ENCODE measurements at regions not wholly inside any gene's neighbourhood (a gene's known extent, or its start where the extent isn't known, plus 50 kb on each side); places are given as distances from the start of the nearest gene placed in this dataset.

DNA sequence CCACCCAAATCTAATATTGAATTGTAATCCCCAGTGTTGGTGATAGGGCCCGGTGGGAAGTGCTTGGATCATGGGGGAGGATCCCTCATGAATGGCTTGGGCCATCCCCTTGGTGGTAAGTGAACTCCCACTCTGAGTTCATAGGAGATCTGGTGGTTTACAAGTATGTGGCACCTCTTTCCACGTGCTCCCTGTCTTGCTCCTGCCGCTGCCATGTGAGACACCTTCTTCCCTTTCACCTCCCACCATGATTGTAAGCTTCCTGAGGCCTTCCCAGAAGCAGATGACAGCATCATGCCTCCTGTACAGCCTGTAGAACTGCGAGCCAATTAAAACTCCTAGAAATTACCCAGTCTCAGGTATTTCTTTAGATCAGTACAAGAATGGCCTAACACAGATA lies 150.8 kb downstream of the SH3BGRL2 start:
- H3K4me1 ChIP-seq = peaks cover 0 to 5% of the 10 kb centered on the region in 2 donors

DNA sequence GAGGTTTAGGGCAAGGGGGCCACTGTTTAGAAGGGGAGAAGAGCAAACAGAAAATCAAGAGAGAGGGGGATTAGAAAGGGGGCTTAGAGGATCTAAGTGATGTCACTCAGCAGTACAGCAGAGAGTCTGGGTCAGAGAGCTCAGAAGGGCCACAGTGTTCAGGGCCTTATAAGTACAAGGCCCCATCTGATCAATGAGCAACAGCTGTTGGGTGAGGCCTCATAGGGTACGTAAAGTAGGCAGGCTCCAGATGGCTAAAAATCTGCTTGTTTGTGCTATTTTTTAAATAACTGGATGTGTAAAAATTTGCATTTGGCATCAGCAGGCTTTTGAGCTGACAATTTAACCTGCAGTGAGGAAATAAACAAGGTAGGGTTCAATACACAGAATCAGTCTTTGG lies 149.8 kb downstream of the SH3BGRL2 start:
- Histone ChIP-seq H3K36me3 (no peaks in the 10 kb centered on the region), H3K4me3 (no peak overlapping the region), H3K27ac (no peak overlapping the region), H3K4me1 (peaks cover 0 to 5% of the 10 kb centered on the region in 2 donors), H3K27me3 (no peaks in the 10 kb centered on the region), H3K9me3 (no peaks in the 10 kb centered on the region)
- no peak for DNase-seq (ENCODE audit: low spot score)
- no peak for TF ChIP-seq CTCF (IDR thresholded peaks at IDR 0.05)

More for the DNA sequence above, 150.8 kb downstream of the SH3BGRL2 start:
- Histone ChIP-seq H3K36me3 (no peaks in the 10 kb centered on the region), H3K4me3 (no peak overlapping the region), H3K9me3 (no peaks in the 10 kb centered on the region), H3K27ac (no peak overlapping the region), H3K27me3 (no peaks in the 10 kb centered on the region)
- DNase-seq (ENCODE audit: low spot score) = no peak
- no peak for TF ChIP-seq CTCF (IDR thresholded peaks at IDR 0.05)

GRCh38 chr6:79778816-79779215 lies 147.7 kb downstream of the SH3BGRL2 start:
- no peak overlapping the region for H3K4me3 ChIP-seq

DNA sequence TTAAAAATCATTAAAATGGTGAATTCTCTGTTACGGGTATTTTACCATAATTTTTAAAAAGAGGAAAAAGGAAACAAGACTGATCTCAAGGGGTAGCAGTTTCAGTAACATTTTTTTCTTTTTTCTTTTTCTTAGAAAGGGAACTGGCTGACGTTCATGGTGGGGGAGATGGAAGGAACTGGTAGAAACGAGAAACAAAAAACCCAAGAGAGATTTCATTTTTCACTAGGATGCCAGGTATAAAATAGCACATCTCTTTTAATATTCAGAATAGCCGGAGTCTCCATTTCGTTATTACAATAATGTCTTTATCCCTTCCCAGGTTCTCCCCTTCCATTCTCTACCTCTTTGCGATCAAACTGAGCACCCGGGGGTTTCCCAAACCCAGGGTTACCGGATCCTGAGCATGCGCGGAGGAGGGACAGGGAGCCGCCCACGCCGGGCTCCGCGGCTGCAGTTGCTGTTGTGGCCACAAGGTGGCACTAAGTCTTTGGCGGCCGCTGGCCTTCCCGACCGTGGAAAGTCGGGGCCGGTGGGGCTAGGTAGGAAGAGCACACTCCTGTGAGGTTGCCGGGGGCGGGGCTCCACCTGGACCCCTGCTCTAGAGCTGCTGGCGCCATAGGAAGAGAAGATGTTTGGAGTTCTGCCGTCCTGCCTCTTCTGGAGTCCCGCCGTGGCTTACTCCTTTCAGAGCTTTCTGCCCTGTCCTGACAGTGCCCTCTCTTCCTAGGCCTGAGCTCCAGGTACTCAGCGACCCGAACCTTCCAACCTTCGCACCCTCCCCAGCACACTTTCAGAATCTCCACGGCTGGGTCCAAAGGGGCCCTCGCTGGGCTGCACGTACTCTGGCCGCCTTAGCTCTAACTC lies 146.8 kb downstream of the SH3BGRL2 start:
- H3K4me1 ChIP-seq = peaks cover 0 to 5% of the 10 kb centered on the region in 2 donors
- no peaks in the 10 kb centered on the region for H3K27me3 ChIP-seq
- no peaks in the 10 kb centered on the region for H3K9me3 ChIP-seq
- H3K36me3 ChIP-seq = no peaks in the 10 kb centered on the region
- H3K4me3 ChIP-seq = peak overlapping the region; percentile 26 to 35
- peak; percentile 69 for DNase-seq (ENCODE audit: low spot score)
- H3K27ac ChIP-seq = no peak overlapping the region
- TF ChIP-seq CTCF (IDR thresholded peaks at IDR 0.05) = peak; percentile 99

More at GRCh38 chr6:79778816-79779215, 147.7 kb downstream of the SH3BGRL2 start:
- Histone ChIP-seq H3K27me3 (no peaks in the 10 kb centered on the region), H3K36me3 (no peaks in the 10 kb centered on the region), H3K4me1 (peaks cover 0 to 5% of the 10 kb centered on the region in 2 donors), H3K27ac (no peak overlapping the region), H3K9me3 (no peaks in the 10 kb centered on the region)
- no peak for DNase-seq (ENCODE audit: low spot score)
- no peak for TF ChIP-seq CTCF (IDR thresholded peaks at IDR 0.05)

DNA sequence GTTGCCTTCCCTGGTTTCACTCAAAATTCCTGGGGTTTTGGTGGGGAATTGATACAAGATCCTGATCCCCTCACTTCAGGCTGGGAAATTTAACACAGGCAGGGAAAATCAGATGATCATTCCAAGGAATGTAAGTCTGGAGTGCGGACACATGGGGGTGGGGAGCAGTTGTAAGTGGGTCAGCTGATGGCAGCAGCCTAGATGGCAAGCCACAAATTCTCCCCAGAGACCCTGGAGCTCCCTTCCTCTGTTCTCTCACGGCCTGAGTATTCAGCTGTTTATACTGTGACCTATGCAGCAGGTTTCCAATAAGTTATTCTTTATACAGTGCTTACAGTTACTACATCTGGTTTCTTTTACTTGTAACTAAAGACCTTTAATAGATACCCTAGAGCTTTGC lies 144.9 kb downstream of the SH3BGRL2 start:
- Histone ChIP-seq H3K4me3 (no peak overlapping the region), H3K9me3 (no peaks in the 10 kb centered on the region), H3K27ac (no peak overlapping the region), H3K4me1 (peaks cover 0 to 5% of the 10 kb centered on the region in 2 donors), H3K36me3 (no peaks in the 10 kb centered on the region), H3K27me3 (no peaks in the 10 kb centered on the region)
- DNase-seq (ENCODE audit: low spot score) = no peak
- TF ChIP-seq CTCF (IDR thresholded peaks at IDR 0.05) = no peak

Measured in right atrium auricular region (tissue), 2 donors.